ENCODE measurements at regions not wholly inside any gene's neighbourhood (a gene's known extent, or its start where the extent isn't known, plus 50 kb on each side); places are given as distances from the start of the nearest gene placed in this dataset.

GRCh38 chr1:60703155-60703554 lies 379.2 kb upstream of the NFIA start:
- TF ChIP-seq EZH2 (IDR thresholded peaks at IDR 0.05), result no peak
- no peak for TF ChIP-seq POLR2AphosphoS5 (IDR thresholded peaks at IDR 0.05; ENCODE audit: borderline replicate concordance, low read depth, low read length)
- no peak for TF ChIP-seq FOXP2 (optimal IDR thresholded peaks at IDR 0.05; ENCODE audit: control extremely low read depth, extremely low read length, insufficient read depth)

Data from SK-N-MC (cell line).